AG04450 (cell line): ENCODE measurements at regions not wholly inside any gene's neighbourhood (a gene's known extent, or its start where the extent isn't known, plus 50 kb on each side); places are given as distances from the start of the nearest gene placed in this dataset.

Experiments used
- CTCF ChIA-PET: fragments of 300-600, 350-600 bp; formaldehyde crosslinking; extraction: SDS; loops from one replicate; lab custom pipeline; 2022; ENCODE audit warnings: antibody characterized with exemption, inconsistent platforms; lab: Charles Lee
- POLR2A ChIA-PET: fragments of 350-600 bp; formaldehyde crosslinking; extraction: SDS; loops from one replicate; lab custom pipeline; 2021; ENCODE audit warnings: antibody characterized with exemption, inconsistent platforms; lab: Yijun Ruan, JAX
- DNase-seq: peaks from one replicate; pipeline ENCODE4 v3.0.0-alpha.2; 2011; ENCODE audit warnings: low read depth, low spot score
- H3K27ac ChIP-seq: one replicate; pipeline ENCODE4 v1.5.1; 2012; ENCODE audit warnings: low read depth, low read length, control low read depth
- H3K27me3 ChIP-seq: one replicate; pipeline ENCODE4 v1.6.0; 2012; ENCODE audit warnings: low read length; ENCODE audit not compliant: control insufficient read depth, insufficient read depth
- H3K4me3 ChIP-seq: 2 replicates; pipeline ENCODE4 v1.5.1; 2011; ENCODE audit warnings: mild to moderate bottlenecking, low read depth, low read length, control low read depth
- H3K9me3 ChIP-seq: 2 replicates; pipeline ENCODE4 v1.5.1; 2012; ENCODE audit warnings: low read length; ENCODE audit not compliant: control insufficient read depth, insufficient read depth
- TF ChIP-seq, protein P1 (sequence below): IDR thresholded peaks from 2 replicates; pipeline ENCODE4 v1.5.1; 2011; ENCODE audit warnings: low read depth, low read length, control low read depth, inconsistent platforms

DNA sequence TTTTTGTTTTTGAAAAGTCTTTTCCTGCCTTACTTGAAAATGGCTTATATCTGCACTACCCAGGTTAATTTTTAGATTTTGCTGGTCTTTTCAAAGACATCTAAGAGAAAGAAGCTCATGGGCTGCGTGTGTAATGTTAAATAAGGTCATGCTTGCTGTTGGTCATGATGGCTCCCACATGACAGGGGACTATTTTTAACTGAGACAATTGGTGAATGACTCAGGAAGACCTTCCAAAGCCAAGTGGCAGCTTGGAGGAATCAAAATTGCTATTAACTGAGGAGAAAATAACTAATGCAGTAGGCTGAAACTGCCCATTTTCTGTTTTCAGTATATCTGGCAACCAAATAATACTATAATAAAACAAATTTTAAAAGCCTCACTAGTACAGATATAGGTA is 117.1 kb upstream of the SPAG17 start:
- ChIA-PET CTCF (no interaction called here), POLR2A (interaction anchor here (0.7 kb wide), 1 partner anchor 239 kb away, joined by 3 read pairs; no protein-coding TSS in a partner anchor)
- Histone ChIP-seq H3K27ac (no peak overlapping the region), H3K9me3 (no peaks in the 10 kb centered on the region), H3K4me3 (no peak overlapping the region), H3K27me3 (no peaks in the 10 kb centered on the region)
- no peak for DNase-seq
- TF ChIP-seq, protein P1, sequence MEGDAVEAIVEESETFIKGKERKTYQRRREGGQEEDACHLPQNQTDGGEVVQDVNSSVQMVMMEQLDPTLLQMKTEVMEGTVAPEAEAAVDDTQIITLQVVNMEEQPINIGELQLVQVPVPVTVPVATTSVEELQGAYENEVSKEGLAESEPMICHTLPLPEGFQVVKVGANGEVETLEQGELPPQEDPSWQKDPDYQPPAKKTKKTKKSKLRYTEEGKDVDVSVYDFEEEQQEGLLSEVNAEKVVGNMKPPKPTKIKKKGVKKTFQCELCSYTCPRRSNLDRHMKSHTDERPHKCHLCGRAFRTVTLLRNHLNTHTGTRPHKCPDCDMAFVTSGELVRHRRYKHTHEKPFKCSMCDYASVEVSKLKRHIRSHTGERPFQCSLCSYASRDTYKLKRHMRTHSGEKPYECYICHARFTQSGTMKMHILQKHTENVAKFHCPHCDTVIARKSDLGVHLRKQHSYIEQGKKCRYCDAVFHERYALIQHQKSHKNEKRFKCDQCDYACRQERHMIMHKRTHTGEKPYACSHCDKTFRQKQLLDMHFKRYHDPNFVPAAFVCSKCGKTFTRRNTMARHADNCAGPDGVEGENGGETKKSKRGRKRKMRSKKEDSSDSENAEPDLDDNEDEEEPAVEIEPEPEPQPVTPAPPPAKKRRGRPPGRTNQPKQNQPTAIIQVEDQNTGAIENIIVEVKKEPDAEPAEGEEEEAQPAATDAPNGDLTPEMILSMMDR: no peak

DNA sequence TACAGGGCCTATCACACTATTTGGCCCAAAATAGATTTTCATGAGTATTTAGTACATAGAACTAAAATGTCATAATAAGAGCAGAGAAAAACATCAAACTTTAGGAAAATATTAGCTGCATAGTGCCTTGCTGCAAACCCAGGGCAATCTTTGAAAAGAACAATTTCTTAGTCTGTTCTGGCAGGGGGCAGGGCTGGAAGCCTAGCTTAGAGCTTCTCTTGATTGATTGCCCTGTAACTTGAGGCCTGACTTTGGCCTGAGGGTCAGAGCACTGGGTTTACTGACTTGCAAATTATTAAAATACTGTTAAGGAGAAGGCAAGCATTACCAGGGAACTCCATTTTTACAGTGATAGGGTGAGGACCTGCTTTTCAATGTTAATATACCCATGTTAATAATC is 115.8 kb upstream of the SPAG17 start:
- CTCF ChIA-PET: no interaction called here
- H3K9me3 ChIP-seq: no peaks in the 10 kb centered on the region
- no peak overlapping the region for H3K4me3 ChIP-seq

GRCh38 chr1:118298397-118298796 is 113.4 kb upstream of the SPAG17 start:
- no peak for DNase-seq
- ChIA-PET CTCF (no interaction called here), POLR2A (no interaction called here)
- TF ChIP-seq, protein P1: no peak
- Histone ChIP-seq H3K27ac (no peak overlapping the region), H3K27me3 (no peaks in the 10 kb centered on the region), H3K4me3 (no peak overlapping the region), H3K9me3 (no peaks in the 10 kb centered on the region)

More for the DNA sequence above, 115.8 kb upstream of the SPAG17 start:
- Histone ChIP-seq H3K27me3 (no peaks in the 10 kb centered on the region), H3K27ac (no peak overlapping the region)
- TF ChIP-seq, protein P1: no peak
- DNase-seq: no peak
- POLR2A ChIA-PET: no interaction called here

GRCh38 chr1:118297521-118297920 is 112.5 kb upstream of the SPAG17 start:
- no peaks in the 10 kb centered on the region for H3K27me3 ChIP-seq
- TF ChIP-seq, protein P1: no peak
- H3K4me3 ChIP-seq: no peak overlapping the region
- CTCF ChIA-PET: no interaction called here
- no peaks in the 10 kb centered on the region for H3K9me3 ChIP-seq
- POLR2A ChIA-PET: no interaction called here
- H3K27ac ChIP-seq: no peak overlapping the region
- no peak for DNase-seq

GRCh38 chr1:118294875-118295642 is 110.0 kb upstream of the SPAG17 start:
- H3K4me3 ChIP-seq: no peak overlapping the region
- ChIA-PET CTCF (no interaction called here), POLR2A (no interaction called here)
- H3K27me3 ChIP-seq: no peaks in the 10 kb centered on the region
- H3K27ac ChIP-seq: no peak overlapping the region
- TF ChIP-seq, protein P1: no peak
- DNase-seq: no peak
- H3K9me3 ChIP-seq: no peaks in the 10 kb centered on the region
